ENCODE measurements at regions not wholly inside any gene's neighbourhood (a gene's known extent, or its start where the extent isn't known, plus 50 kb on each side); places are given as distances from the start of the nearest gene placed in this dataset.

GRCh38 chr10:128623776-128624175, 497.6 kb upstream of the MKI67 start:
- no peak for TF ChIP-seq POLR2A (IDR thresholded peaks at IDR 0.05)
- no peak for TF ChIP-seq CTCF (IDR thresholded peaks at IDR 0.05)
